ENCODE measurements at regions not wholly inside any gene's neighbourhood (a gene's known extent, or its start where the extent isn't known, plus 50 kb on each side); places are given as distances from the start of the nearest gene placed in this dataset.

GRCh38 chr16:13492046-13492445 is 427.9 kb upstream of the ERCC4 start:
- Histone ChIP-seq H3K27me3 (ENCODE audit: control insufficient read depth in 1 of 2, insufficient read depth in 2 of 2, low read length in 2 of 2) (no peaks in the 10 kb centered on the region), H4K20me1 (ENCODE audit: insufficient read depth, low read length) (no peaks in the 10 kb centered on the region), H3K27ac (ENCODE audit: extremely low read length, insufficient read depth, low read length) (no peak overlapping the region), H3K9ac (ENCODE audit: insufficient read depth, low read depth, low read length) (no peak overlapping the region), H3K36me3 (replicated peaks in 1 of 2; ENCODE audit: control insufficient read depth in 1 of 2, insufficient read depth in 2 of 2, low read length in 2 of 2) (no peaks in the 10 kb centered on the region), H3K4me3 (replicated peaks in 1 of 3; ENCODE audit: insufficient read depth in 1 of 3, low read depth in 2 of 3, low read length in 3 of 3) (no peak overlapping the region), H3K79me2 (ENCODE audit: insufficient read depth, low read length) (no peaks in the 10 kb centered on the region), H3K4me1 (ENCODE audit: insufficient read depth, low read length) (no peaks in the 10 kb centered on the region), H3K4me2 (ENCODE audit: low read depth, low read length) (no peak overlapping the region), H3K9me3 (ENCODE audit: low read length) (no peaks in the 10 kb centered on the region), H2AFZ (ENCODE audit: low read length) (no peak overlapping the region)
- WGBS (ENCODE audit: low lambda C conversion rate) = 2% methylated on average over 4 of the region's 4 CpGs
- DNase-seq (ENCODE audit: low spot score) (no peak), ATAC-seq (no peak), FAIRE-seq (no peak)
- ChIA-PET CTCF (ENCODE audit: low intra/inter-chr PET ratio, low total read pairs) (no interaction called here), POLR2A (no interaction called here)
- in situ Hi-C loops (cut with HindIII; ENCODE audit: extremely low pct_ligation_motif_present, low pct_unique_long_range_greater_than_20kb) = no loop called here
- no TSS peak for BruUV-seq (replicated peaks)
- intact Hi-C loops (cut with micrococcal nuclease; ENCODE audit: unreplicated experiment) = no loop called here
- TF ChIP-seq SNAPC4 (CRISPR knock-in tag; IDR thresholded peaks at IDR 0.05) (no peak), TERF1 (CRISPR knock-in tag; IDR thresholded peaks at IDR 0.05) (no peak), RARA (CRISPR knock-in tag; IDR thresholded peaks at IDR 0.05) (no peak), ESRRA (CRISPR knock-in tag; IDR thresholded peaks at IDR 0.05; ENCODE audit: low read depth) (no peak), IRF9 (CRISPR knock-in tag; IDR thresholded peaks at IDR 0.05; ENCODE audit: borderline replicate concordance) (no peak), KIAA2018 (CRISPR knock-in tag; IDR thresholded peaks at IDR 0.05; ENCODE audit: borderline replicate concordance) (no peak), NCOA2 (CRISPR knock-in tag; IDR thresholded peaks at IDR 0.05) (no peak), SOX5 (CRISPR knock-in tag; IDR thresholded peaks at IDR 0.05; ENCODE audit: borderline replicate concordance) (no peak), ZEB1 (IDR thresholded peaks at IDR 0.05; ENCODE audit: insufficient replicate concordance, low read depth) (no peak), ZZZ3 (CRISPR knock-in tag; IDR thresholded peaks at IDR 0.05; ENCODE audit: borderline replicate concordance) (no peak)
